ENCODE measurements at regions not wholly inside any gene's neighbourhood (a gene's known extent, or its start where the extent isn't known, plus 50 kb on each side); places are given as distances from the start of the nearest gene placed in this dataset.
"Not testable (repeated sequence)": the region's sequence is repeated elsewhere in the genome, so short reads cannot be mapped to it uniquely, and the experiment has no call there.

GRCh38 chr6:71007298-71007697 is 50.4 kb upstream of the B3GAT2 start:
- DNase-seq, result not testable (repeated sequence)

GRCh38 chr6:71011871-71012371 is 55.1 kb upstream of the B3GAT2 start:
- DNase-seq, result no peak

- peak; percentile 6 for DNase-seq
These were observed 56.1 kb upstream of the B3GAT2 start for GRCh38 chr6:71012866-71013469.

GRCh38 chr6:71015392-71015791 is 58.5 kb upstream of the B3GAT2 start:
- DNase-seq, result no peak

- DNase-seq, result no peak
These were observed 71.5 kb upstream of the B3GAT2 start for GRCh38 chr6:71028236-71028876.

- DNase-seq, result no peak
These were observed 72.0 kb upstream of the B3GAT2 start for GRCh38 chr6:71028877-71029252.

- no peak for DNase-seq
These were observed 72.7 kb upstream of the B3GAT2 start for GRCh38 chr6:71029555-71029954.

GRCh38 chr6:71031912-71032311 is 75.1 kb upstream of the B3GAT2 start:
- DNase-seq, result no peak

GRCh38 chr6:71033171-71033570 is 76.3 kb upstream of the B3GAT2 start:
- no peak for DNase-seq

GRCh38 chr6:71033890-71034289 is 77.0 kb upstream of the B3GAT2 start:
- no peak for DNase-seq

- DNase-seq, result no peak
These were observed 77.9 kb upstream of the B3GAT2 start for GRCh38 chr6:71034563-71035345.

- DNase-seq, result no peak
These were observed 79.0 kb upstream of the B3GAT2 start for GRCh38 chr6:71035871-71036270.

- DNase-seq, result no peak
These were observed 82.0 kb upstream of the B3GAT2 start for GRCh38 chr6:71038711-71039344.

GRCh38 chr6:71040043-71040442 is 83.2 kb upstream of the B3GAT2 start:
- no peak for DNase-seq

- no peak for DNase-seq
These were observed 84.0 kb upstream of the B3GAT2 start for GRCh38 chr6:71040841-71041240.

GRCh38 chr6:71043902-71044301 is 87.0 kb upstream of the B3GAT2 start:
- DNase-seq, result no peak

- no peak for DNase-seq
These were observed 87.9 kb upstream of the B3GAT2 start for GRCh38 chr6:71044753-71045152.

- DNase-seq, result no peak
These were observed 88.4 kb upstream of the B3GAT2 start for GRCh38 chr6:71045296-71045695.

GRCh38 chr6:71047417-71047816 is 90.6 kb upstream of the B3GAT2 start:
- DNase-seq, result no peak

GRCh38 chr6:71048320-71049164 is 91.7 kb upstream of the B3GAT2 start:
- no peak for DNase-seq

GRCh38 chr6:71049198-71049770 is 92.4 kb upstream of the B3GAT2 start:
- no peak for DNase-seq

- no peak for DNase-seq
These were observed 96.6 kb upstream of the B3GAT2 start for GRCh38 chr6:71053475-71053874.
